ENCODE measurements at regions not wholly inside any gene's neighbourhood (a gene's known extent, or its start where the extent isn't known, plus 50 kb on each side); places are given as distances from the start of the nearest gene placed in this dataset.

GRCh38 chr3:147654827-147655226, 245.7 kb downstream of the ZIC1 start:
- ChIA-PET POLR2A (no interaction called here), CTCF (no interaction called here)
- Histone ChIP-seq H3K4me1 (ENCODE audit: insufficient read depth, low read length) (no peaks in the 10 kb centered on the region), H3K36me3 (ENCODE audit: insufficient read depth, low read length) (no peaks in the 10 kb centered on the region), H3K27me3 (ENCODE audit: control insufficient read depth in 1 of 2, insufficient read depth in 2 of 2, low read length in 2 of 2) (no peaks in the 10 kb centered on the region), H3K9me3 (ENCODE audit: control insufficient read depth in 1 of 2, insufficient read depth in 1 of 2, low read length in 2 of 2) (peaks cover 0 to 5% of the 10 kb centered on the region in 2 experiments), H3K27ac (ENCODE audit: low read depth in 1 of 2, low read length in 2 of 2) (no peak overlapping the region), H3K4me3 (ENCODE audit: low read length) (no peak overlapping the region)
- Mint-ChIP-seq H3K4me3 (no peak overlapping the region), H3K9me3 (peaks cover 2% of the 10 kb centered on the region), H3K4me1 (ENCODE audit: low read depth) (no peaks in the 10 kb centered on the region), H3K27me3 (no peaks in the 10 kb centered on the region), H3K36me3 (ENCODE audit: low read depth) (no peaks in the 10 kb centered on the region), H3K27ac (no peak overlapping the region)
- intact Hi-C loops (cut with DNase I, micrococcal nuclease): no loop called here
- no peak for TF ChIP-seq CTCF (IDR thresholded peaks at IDR 0.05)
- ATAC-seq (ENCODE audit: poor library complexity): no peak
- DNase-seq: no peak

GRCh38 chr3:147655236-147655635, 246.1 kb downstream of the ZIC1 start:
- H3K4me1 Mint-ChIP-seq (ENCODE audit: low read depth): no peaks in the 10 kb centered on the region
- H3K4me3 Mint-ChIP-seq: no peak overlapping the region
- Histone ChIP-seq H3K9me3 (ENCODE audit: control insufficient read depth in 1 of 2, insufficient read depth in 1 of 2, low read length in 2 of 2) (peaks cover 0 to 5% of the 10 kb centered on the region in 2 experiments), H3K27me3 (ENCODE audit: control insufficient read depth in 1 of 2, insufficient read depth in 2 of 2, low read length in 2 of 2) (no peaks in the 10 kb centered on the region), H3K36me3 (ENCODE audit: insufficient read depth, low read length) (no peaks in the 10 kb centered on the region), H3K27ac (ENCODE audit: low read depth in 1 of 2, low read length in 2 of 2) (no peak overlapping the region), H3K4me3 (ENCODE audit: low read length) (no peak overlapping the region), H3K4me1 (ENCODE audit: insufficient read depth, low read length) (no peaks in the 10 kb centered on the region)
- DNase-seq: no peak
- H3K36me3 Mint-ChIP-seq (ENCODE audit: low read depth): no peaks in the 10 kb centered on the region
- no peaks in the 10 kb centered on the region for H3K27me3 Mint-ChIP-seq
- H3K27ac Mint-ChIP-seq: no peak overlapping the region
- intact Hi-C loops (cut with DNase I, micrococcal nuclease): no loop called here
- TF ChIP-seq CTCF (IDR thresholded peaks at IDR 0.05): no peak
- POLR2A ChIA-PET: no interaction called here
- CTCF ChIA-PET: no interaction called here
- H3K9me3 Mint-ChIP-seq: peaks cover 2% of the 10 kb centered on the region
- ATAC-seq (ENCODE audit: poor library complexity): no peak

- intact Hi-C loops (cut with DNase I, micrococcal nuclease): no loop called here
Observed at GRCh38 chr3:147656023-147656422, 246.9 kb downstream of the ZIC1 start.

More at GRCh38 chr3:147656023-147656422, 246.9 kb downstream of the ZIC1 start:
- H3K9me3 ChIP-seq (ENCODE audit: control insufficient read depth in 1 of 2, insufficient read depth in 1 of 2, low read length in 2 of 2): peaks cover 0 to 5% of the 10 kb centered on the region in 2 experiments
- no peak overlapping the region for H3K4me3 Mint-ChIP-seq
- no peaks in the 10 kb centered on the region for H3K4me1 Mint-ChIP-seq (ENCODE audit: low read depth)
- ATAC-seq (ENCODE audit: poor library complexity) (no peak), DNase-seq (no peak)
- H3K9me3 Mint-ChIP-seq: peaks cover 2% of the 10 kb centered on the region
- H3K27ac ChIP-seq (ENCODE audit: low read depth in 1 of 2, low read length in 2 of 2): no peak overlapping the region
- H3K36me3 ChIP-seq (ENCODE audit: insufficient read depth, low read length): no peaks in the 10 kb centered on the region
- H3K27ac Mint-ChIP-seq: no peak overlapping the region
- POLR2A ChIA-PET: no interaction called here
- CTCF ChIA-PET: no interaction called here
- H3K27me3 Mint-ChIP-seq: no peaks in the 10 kb centered on the region
- no peaks in the 10 kb centered on the region for H3K27me3 ChIP-seq (ENCODE audit: control insufficient read depth in 1 of 2, insufficient read depth in 2 of 2, low read length in 2 of 2)
- no peak overlapping the region for H3K4me3 ChIP-seq (ENCODE audit: low read length)
- H3K36me3 Mint-ChIP-seq (ENCODE audit: low read depth): no peaks in the 10 kb centered on the region
- no peaks in the 10 kb centered on the region for H3K4me1 ChIP-seq (ENCODE audit: insufficient read depth, low read length)
- no peak for TF ChIP-seq CTCF (IDR thresholded peaks at IDR 0.05)

Data from CD4-positive, alpha-beta T cell (primary cell).